Trophoblast cell (in vitro differentiated cells and primary cell): ENCODE measurements at regions not wholly inside any gene's neighbourhood (a gene's known extent, or its start where the extent isn't known, plus 50 kb on each side); places are given as distances from the start of the nearest gene placed in this dataset.

Source experiments
- DNase-seq, 2 donors: peaks; one replicate each; pipeline ENCODE4 v3.0.0-alpha.2; 2016
- H2AFZ ChIP-seq: 2 replicates; pipeline ENCODE4 v1.6.1; 2013; ENCODE audit warnings: low read length, moderate library complexity, mild to moderate bottlenecking; ENCODE audit not compliant: insufficient read depth, poor library complexity
- H2AK5ac ChIP-seq: 2 replicates; pipeline ENCODE4 v1.6.1; 2013; ENCODE audit warnings: mild to moderate bottlenecking, low read length
- H2BK120ac ChIP-seq: 2 replicates; pipeline ENCODE4 v1.6.1; 2013; ENCODE audit warnings: low read length, mild to moderate bottlenecking, moderate library complexity; ENCODE audit not compliant: insufficient read depth, poor library complexity
- H2BK12ac ChIP-seq: 2 replicates; pipeline ENCODE4 v1.6.1; 2013; ENCODE audit warnings: mild to moderate bottlenecking, low read length, moderate library complexity
- H2BK5ac ChIP-seq: 2 replicates; pipeline ENCODE4 v1.6.1; 2013; ENCODE audit warnings: low read length, low read depth, moderate library complexity, mild to moderate bottlenecking; ENCODE audit not compliant: poor library complexity
- H3K14ac ChIP-seq: 2 replicates; pipeline ENCODE4 v1.6.1; 2013; ENCODE audit warnings: mild to moderate bottlenecking, low read length
- H3K18ac ChIP-seq: 2 replicates; pipeline ENCODE4 v1.6.1; 2013; ENCODE audit warnings: mild to moderate bottlenecking, low read length
- H3K23ac ChIP-seq: 2 replicates; pipeline ENCODE4 v1.6.1; 2013; ENCODE audit warnings: low read length
- H3K27ac ChIP-seq: 2 replicates; pipeline ENCODE4 v1.5.1; 2013; ENCODE audit warnings: low read depth, mild to moderate bottlenecking, inconsistent platforms, low read length, moderate library complexity
- H3K27me3 ChIP-seq: 2 replicates; pipeline ENCODE4 v1.6.1; 2013; ENCODE audit warnings: inconsistent platforms, mild to moderate bottlenecking, low read length, moderate library complexity; ENCODE audit not compliant: insufficient read depth
- H3K36me3 ChIP-seq, 2 experiments: 1 replicate in 1 of 2; 2 replicates in 1 of 2; pipeline ENCODE4 v1.6.1; 2013; ENCODE audit warnings: low read length in 2 of 2, mild to moderate bottlenecking in 2 of 2, moderate library complexity in 1 of 2; ENCODE audit not compliant: insufficient read depth in 2 of 2, control insufficient read depth in 1 of 2
- H3K4ac ChIP-seq: 2 replicates; pipeline ENCODE4 v1.6.1; 2013; ENCODE audit warnings: low read depth, mild to moderate bottlenecking, low read length, moderate library complexity
- H3K4me1 ChIP-seq, 2 experiments: 1 replicate in 1 of 2; 2 replicates in 1 of 2; pipeline ENCODE4 v1.6.1; 2013; ENCODE audit warnings: low read length in 2 of 2, mild to moderate bottlenecking in 2 of 2, moderate library complexity in 1 of 2; ENCODE audit not compliant: insufficient read depth in 2 of 2, control insufficient read depth in 1 of 2
- H3K4me2 ChIP-seq: 2 replicates; pipeline ENCODE4 v1.6.1; 2013; ENCODE audit warnings: inconsistent platforms, mild to moderate bottlenecking, low read length, moderate library complexity
- H3K4me3 ChIP-seq: 2 replicates; pipeline ENCODE4 v1.5.1; 2013; ENCODE audit warnings: mild to moderate bottlenecking, low read depth, low read length, inconsistent platforms
- H3K79me1 ChIP-seq: one replicate; pipeline ENCODE4 v1.6.1; 2013; ENCODE audit warnings: low read length
- H3K79me2 ChIP-seq: 2 replicates; pipeline ENCODE4 v1.6.1; 2013; ENCODE audit warnings: low read length, mild to moderate bottlenecking; ENCODE audit not compliant: control insufficient read depth, insufficient read depth, poor library complexity
- H3K9ac ChIP-seq: 2 replicates; pipeline ENCODE4 v1.6.1; 2013; ENCODE audit warnings: mild to moderate bottlenecking, low read length
- H3K9me3 ChIP-seq: 2 replicates; pipeline ENCODE4 v1.6.1; 2013; ENCODE audit warnings: low read depth, mild to moderate bottlenecking, control low read depth, inconsistent platforms, low read length; ENCODE audit not compliant: insufficient read depth
- H4K12ac ChIP-seq: 2 replicates; pipeline ENCODE4 v1.6.1; 2013; ENCODE audit warnings: low read depth, mild to moderate bottlenecking, low read length, moderate library complexity
- H4K8ac ChIP-seq: 2 replicates; pipeline ENCODE4 v1.6.1; 2013; ENCODE audit warnings: low read depth, mild to moderate bottlenecking, low read length, moderate library complexity
- H4K91ac ChIP-seq: one replicate; pipeline ENCODE4 v1.6.1; 2013; ENCODE audit warnings: low read depth, mild to moderate bottlenecking, low read length, moderate library complexity
- whole genome bisulfite sequencing: extraction: QIAGEN DNeasy Blood & Tissue Kit; methylation state at CpG from one replicate; pipeline ENCODE4 v1.1.7; 2013; ENCODE audit warnings: missing lambda C conversion rate; ENCODE audit not compliant: insufficient read length, insufficient coverage; ENCODE audit errors: extremely low coverage; 5-methylcytosine and 5-hydroxymethylcytosine counted together

DNA sequence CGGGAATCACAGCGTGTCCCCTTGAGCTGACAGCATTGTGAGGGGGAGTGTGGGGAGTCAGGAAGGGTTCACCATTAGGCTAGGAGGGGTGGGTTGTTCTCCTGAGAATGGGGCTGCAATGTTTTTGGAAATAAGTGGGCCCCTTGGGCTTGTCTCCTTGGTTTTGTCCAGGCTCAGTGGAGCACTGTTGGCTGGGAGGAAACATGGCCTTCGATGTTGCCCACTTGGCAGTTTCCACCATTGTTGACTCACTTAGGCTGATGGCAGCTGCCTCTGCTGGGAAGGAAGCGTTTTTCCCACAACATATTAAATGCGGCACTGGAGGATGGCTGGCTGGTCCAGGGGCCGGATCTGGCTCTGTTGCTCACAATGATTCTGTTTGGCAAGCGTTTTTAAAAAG, 512.1 kb downstream of the QKI start:
- Histone ChIP-seq H2BK5ac (no peak overlapping the region), H2AFZ (no peak overlapping the region), H3K27ac (no peak overlapping the region), H4K12ac (no peak overlapping the region), H3K36me3 (no peaks in the 10 kb centered on the region), H3K4ac (no peak overlapping the region), H3K9ac (no peak overlapping the region), H3K79me2 (no peaks in the 10 kb centered on the region), H2BK120ac (no peak overlapping the region), H4K8ac (no peak overlapping the region), H3K27me3 (no peaks in the 10 kb centered on the region), H3K14ac (no peak overlapping the region), H3K4me2 (no peak overlapping the region), H3K18ac (no peak overlapping the region), H3K4me1 (no peaks in the 10 kb centered on the region), H3K23ac (no peak overlapping the region), H2BK12ac (no peak overlapping the region), H3K4me3 (no peak overlapping the region), H3K9me3 (no peaks in the 10 kb centered on the region), H2AK5ac (no peak overlapping the region), H4K91ac (no peak overlapping the region), H3K79me1 (no peaks in the 10 kb centered on the region)
- DNase-seq, result no peak
- no CpG with 5 or more reads among the region's 7 CpGs for WGBS

GRCh38 chr6:163925839-163926238, 511.3 kb downstream of the QKI start:
- Histone ChIP-seq H3K18ac (no peak overlapping the region), H3K27ac (no peak overlapping the region)

DNA sequence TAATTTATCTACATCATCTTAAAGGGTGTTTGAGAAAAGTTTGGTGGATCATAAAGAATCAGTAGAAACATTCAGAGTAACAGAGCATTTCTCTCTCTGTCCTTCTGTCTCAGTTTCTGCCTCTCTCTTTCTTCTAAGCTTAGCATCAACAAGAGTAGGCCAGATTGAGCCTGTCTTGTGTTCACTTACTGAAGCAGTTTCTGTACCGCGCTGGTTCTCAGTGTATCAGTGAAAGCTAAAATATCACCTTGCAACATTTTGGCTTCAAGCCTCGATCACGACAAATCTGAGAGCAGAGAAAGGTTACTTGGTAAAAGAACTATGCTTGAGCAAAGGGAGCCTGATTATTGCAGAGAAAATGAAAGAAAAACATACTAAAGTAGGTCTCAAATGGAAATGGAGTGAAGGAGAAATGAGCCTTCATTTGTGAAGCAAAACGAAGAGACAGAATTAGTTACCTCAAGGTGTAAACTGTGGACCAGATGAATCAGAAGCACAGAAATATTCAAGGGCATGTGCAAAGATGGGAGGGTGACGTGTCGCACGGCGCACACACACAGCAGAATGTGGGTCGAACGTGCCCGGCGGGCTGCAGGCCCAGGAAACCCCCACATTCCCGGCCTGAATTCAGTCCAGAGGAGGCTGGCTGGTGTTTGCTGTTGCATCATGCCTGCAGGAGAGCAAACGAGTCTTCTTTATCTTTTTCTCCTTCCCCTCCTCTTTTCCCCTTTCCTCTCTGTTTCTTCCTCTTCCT, 509.3 kb downstream of the QKI start:
- Histone ChIP-seq H4K91ac (no peak overlapping the region), H3K27ac (no peak overlapping the region), H2AK5ac (no peak overlapping the region), H2BK12ac (no peak overlapping the region), H3K4ac (no peak overlapping the region), H3K4me2 (no peak overlapping the region), H2BK120ac (no peak overlapping the region), H3K36me3 (no peaks in the 10 kb centered on the region), H3K4me3 (no peak overlapping the region), H3K14ac (no peak overlapping the region), H3K18ac (no peak overlapping the region), H2BK5ac (no peak overlapping the region), H3K9me3 (no peaks in the 10 kb centered on the region), H3K9ac (no peak overlapping the region), H4K8ac (no peak overlapping the region), H4K12ac (no peak overlapping the region), H3K23ac (no peak overlapping the region), H3K79me2 (no peaks in the 10 kb centered on the region), H3K27me3 (no peaks in the 10 kb centered on the region), H3K4me1 (peaks cover 0 to 2% of the 10 kb centered on the region in 2 experiments), H3K79me1 (peaks cover 2% of the 10 kb centered on the region), H2AFZ (no peak overlapping the region)
- WGBS, result no CpG with 5 or more reads among the region's 15 CpGs
- peak in 1 of 2 donors; percentile 30 for DNase-seq

More at GRCh38 chr6:163925839-163926238, 511.3 kb downstream of the QKI start:
- Histone ChIP-seq H3K27me3 (no peaks in the 10 kb centered on the region), H3K4me3 (no peak overlapping the region), H2AK5ac (no peak overlapping the region), H2BK120ac (no peak overlapping the region), H3K79me2 (no peaks in the 10 kb centered on the region), H3K4me2 (no peak overlapping the region), H3K79me1 (no peaks in the 10 kb centered on the region), H3K14ac (no peak overlapping the region), H2BK5ac (no peak overlapping the region), H3K23ac (no peak overlapping the region), H2BK12ac (no peak overlapping the region), H4K91ac (no peak overlapping the region), H4K12ac (no peak overlapping the region), H3K36me3 (no peaks in the 10 kb centered on the region), H3K4ac (no peak overlapping the region), H3K9ac (no peak overlapping the region), H3K9me3 (no peaks in the 10 kb centered on the region), H3K4me1 (no peaks in the 10 kb centered on the region), H4K8ac (no peak overlapping the region), H2AFZ (no peak overlapping the region)
- WGBS, result no CpG with 5 or more reads among the region's 5 CpGs
- no peak for DNase-seq

GRCh38 chr6:163922562-163922961, 508.0 kb downstream of the QKI start:
- Histone ChIP-seq H3K18ac (no peak overlapping the region), H3K4me1 (peaks cover 0 to 2% of the 10 kb centered on the region in 2 experiments), H2BK5ac (no peak overlapping the region), H3K27me3 (no peaks in the 10 kb centered on the region), H3K4me3 (no peak overlapping the region), H3K23ac (no peak overlapping the region), H2AFZ (no peak overlapping the region), H3K79me1 (peaks cover 2% of the 10 kb centered on the region), H4K12ac (no peak overlapping the region), H3K4ac (no peak overlapping the region), H2BK120ac (no peak overlapping the region), H4K8ac (no peak overlapping the region), H3K9me3 (no peaks in the 10 kb centered on the region), H3K36me3 (no peaks in the 10 kb centered on the region), H2AK5ac (no peak overlapping the region), H4K91ac (no peak overlapping the region), H3K9ac (no peak overlapping the region), H2BK12ac (no peak overlapping the region), H3K4me2 (no peak overlapping the region), H3K14ac (no peak overlapping the region), H3K27ac (no peak overlapping the region), H3K79me2 (no peaks in the 10 kb centered on the region)
- DNase-seq, result no peak
- no CpG with 5 or more reads among the region's 4 CpGs for WGBS
